GM12878 (cell line): ENCODE measurements at regions not wholly inside any gene's neighbourhood (a gene's known extent, or its start where the extent isn't known, plus 50 kb on each side); places are given as distances from the start of the nearest gene placed in this dataset.

Experiments used
- CHD1 ChIP-seq: IDR thresholded peaks from 2 replicates; pipeline ENCODE4 v1.6.1; 2012; ENCODE audit warnings: low read depth, low read length, improper control_type of control experiment
- CREB1 ChIP-seq: IDR thresholded peaks from 2 replicates; pipeline ENCODE4 v1.6.1; 2012; ENCODE audit warnings: low read depth, mild to moderate bottlenecking, inconsistent platforms
- EZH2 ChIP-seq: IDR thresholded peaks from 2 replicates; pipeline ENCODE4 v1.6.1; 2012; ENCODE audit warnings: low read depth, mild to moderate bottlenecking, control low read depth, inconsistent platforms, low read length, borderline replicate concordance; ENCODE audit not compliant: control insufficient read depth
- GABPA ChIP-seq: IDR thresholded peaks from 2 replicates; pipeline ENCODE4 v1.6.1; 2014; ENCODE audit warnings: antibody characterized with exemption, low read depth, mild to moderate bottlenecking, inconsistent platforms
- KDM1A ChIP-seq: fragments of 200-600 bp; sonication (generic); IDR thresholded peaks from 2 replicates; pipeline ENCODE4 v1.6.1; 2016; ENCODE audit warnings: borderline replicate concordance
- NR2C2 ChIP-seq: IDR thresholded peaks from 2 replicates; pipeline ENCODE4 v1.6.1; 2011; ENCODE audit warnings: borderline replicate concordance, low read depth; ENCODE audit not compliant: control insufficient read depth, insufficient read length
- POLR2A ChIP-seq: IDR thresholded peaks from 2 replicates; pipeline ENCODE4 v1.6.1; 2011; ENCODE audit warnings: low read depth, mild to moderate bottlenecking, low read length
- RAD21 ChIP-seq: IDR thresholded peaks from 2 replicates; pipeline ENCODE4 v1.6.1; 2011; ENCODE audit warnings: mild to moderate bottlenecking, low read depth, low read length, moderate library complexity; ENCODE audit not compliant: insufficient read depth
- RFX5 ChIP-seq: IDR thresholded peaks from 2 replicates; pipeline ENCODE4 v1.6.1; 2011; ENCODE audit warnings: low read depth, low read length, improper control_type of control experiment
- SP1 ChIP-seq: IDR thresholded peaks from one replicate; pipeline ENCODE4 v1.6.1; 2011; ENCODE audit warnings: low read depth, low read length
- SUZ12 ChIP-seq: fragments of 200-600 bp; sonication (generic); IDR thresholded peaks from one replicate; pipeline ENCODE4 v1.6.1; 2018; ENCODE audit warnings: antibody characterized with exemption, mild to moderate bottlenecking; ENCODE audit not compliant: unreplicated experiment
- TF ChIP-seq, protein P1 (sequence below): IDR thresholded peaks from 2 replicates; pipeline ENCODE4 v1.6.1; 2011; ENCODE audit warnings: low read depth, low read length, improper control_type of control experiment, borderline replicate concordance
- TF ChIP-seq, protein P2 (sequence below), 3 experiments: IDR thresholded peaks in 2 of 3; conservative IDR thresholded peaks in 1 of 3; 2 replicates each; pipeline ENCODE4 v1.5.1; 2011; ENCODE audit warnings: low read depth in 3 of 3, low read length in 3 of 3, mild to moderate bottlenecking in 3 of 3, control low read depth in 2 of 3, moderate library complexity in 2 of 3, inconsistent platforms in 1 of 3, mixed read lengths in 1 of 3; ENCODE audit not compliant: control insufficient read depth in 2 of 3, insufficient read depth in 1 of 3; ENCODE audit errors: extremely low read depth in 1 of 3

DNA sequence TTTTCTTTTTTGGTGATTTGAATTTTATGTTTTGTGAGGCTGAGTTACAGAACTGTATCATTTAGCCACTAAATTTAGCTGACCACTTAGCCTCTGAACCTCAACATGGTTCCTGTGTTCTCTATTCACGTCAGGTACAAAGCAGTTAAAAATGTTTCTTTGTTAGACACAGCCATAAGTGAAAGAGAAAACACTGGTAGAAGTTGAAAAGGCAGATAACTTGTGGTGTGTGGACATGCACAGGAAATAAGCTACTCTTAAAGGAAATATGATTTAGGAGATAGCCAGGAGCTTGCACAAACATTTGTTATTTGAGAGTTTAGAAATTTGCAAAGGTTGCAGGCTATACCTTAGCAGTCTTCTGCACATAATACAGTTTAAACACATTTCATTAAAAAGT is 171.0 kb upstream of the RPS6KA3 start:
- TF ChIP-seq POLR2A (no peak), RFX5 (no peak), KDM1A (no peak), GABPA (no peak), SP1 (no peak), CHD1 (no peak), NR2C2 (no peak), RAD21 (no peak), EZH2 (no peak), SUZ12 (no peak), CREB1 (no peak)
- TF ChIP-seq, protein P1, sequence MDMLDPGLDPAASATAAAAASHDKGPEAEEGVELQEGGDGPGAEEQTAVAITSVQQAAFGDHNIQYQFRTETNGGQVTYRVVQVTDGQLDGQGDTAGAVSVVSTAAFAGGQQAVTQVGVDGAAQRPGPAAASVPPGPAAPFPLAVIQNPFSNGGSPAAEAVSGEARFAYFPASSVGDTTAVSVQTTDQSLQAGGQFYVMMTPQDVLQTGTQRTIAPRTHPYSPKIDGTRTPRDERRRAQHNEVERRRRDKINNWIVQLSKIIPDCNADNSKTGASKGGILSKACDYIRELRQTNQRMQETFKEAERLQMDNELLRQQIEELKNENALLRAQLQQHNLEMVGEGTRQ, result no peak
- TF ChIP-seq, protein P2, sequence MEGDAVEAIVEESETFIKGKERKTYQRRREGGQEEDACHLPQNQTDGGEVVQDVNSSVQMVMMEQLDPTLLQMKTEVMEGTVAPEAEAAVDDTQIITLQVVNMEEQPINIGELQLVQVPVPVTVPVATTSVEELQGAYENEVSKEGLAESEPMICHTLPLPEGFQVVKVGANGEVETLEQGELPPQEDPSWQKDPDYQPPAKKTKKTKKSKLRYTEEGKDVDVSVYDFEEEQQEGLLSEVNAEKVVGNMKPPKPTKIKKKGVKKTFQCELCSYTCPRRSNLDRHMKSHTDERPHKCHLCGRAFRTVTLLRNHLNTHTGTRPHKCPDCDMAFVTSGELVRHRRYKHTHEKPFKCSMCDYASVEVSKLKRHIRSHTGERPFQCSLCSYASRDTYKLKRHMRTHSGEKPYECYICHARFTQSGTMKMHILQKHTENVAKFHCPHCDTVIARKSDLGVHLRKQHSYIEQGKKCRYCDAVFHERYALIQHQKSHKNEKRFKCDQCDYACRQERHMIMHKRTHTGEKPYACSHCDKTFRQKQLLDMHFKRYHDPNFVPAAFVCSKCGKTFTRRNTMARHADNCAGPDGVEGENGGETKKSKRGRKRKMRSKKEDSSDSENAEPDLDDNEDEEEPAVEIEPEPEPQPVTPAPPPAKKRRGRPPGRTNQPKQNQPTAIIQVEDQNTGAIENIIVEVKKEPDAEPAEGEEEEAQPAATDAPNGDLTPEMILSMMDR (IDR thresholded peaks at IDR 0.05 in 2 of 3, conservative IDR thresholded peaks at IDR 0.05 in 1 of 3; ENCODE audit: control insufficient read depth in 2 of 3, extremely low read depth in 1 of 3, insufficient read depth in 1 of 3, low read depth in 3 of 3, low read length in 3 of 3), result no peak
